CD14-positive monocyte (primary cell): ENCODE measurements at regions not wholly inside any gene's neighbourhood (a gene's known extent, or its start where the extent isn't known, plus 50 kb on each side); places are given as distances from the start of the nearest gene placed in this dataset.

Experiments
- DNase-seq, 3 donors: peaks; one replicate each; pipeline ENCODE4 v3.0.0-alpha.2; 2011 to 2022
- H2AFZ ChIP-seq: 2 replicates; pipeline ENCODE4 v1.6.0; 2012; ENCODE audit warnings: mild to moderate bottlenecking, low read depth, low read length, inconsistent platforms; ENCODE audit not compliant: insufficient read depth, poor library complexity, severe bottlenecking
- H3K27ac ChIP-seq, 2 donors: 1 replicate in 1 of 2; 2 replicates in 1 of 2; pipeline ENCODE4 v1.5.1; 2012 to 2013; ENCODE audit warnings: low read length in 2 of 2, control low read depth in 1 of 2, inconsistent platforms in 1 of 2, low read depth in 1 of 2, mild to moderate bottlenecking in 1 of 2
- H3K27me3 ChIP-seq, 2 donors: one replicate each; pipeline versions ENCODE4 v1.6.0 to v1.6.1; 2011 to 2013; ENCODE audit warnings: low read length in 2 of 2; ENCODE audit not compliant: control insufficient read depth in 2 of 2, insufficient read depth in 2 of 2
- H3K36me3 ChIP-seq, 2 donors: replicated peaks in 1 of 2; 1 replicate in 1 of 2; 2 replicates in 1 of 2; pipeline versions ENCODE4 v1.5.1 to v1.6.1; 2012 to 2013; ENCODE audit warnings: low read length in 2 of 2, control low read depth in 1 of 2, inconsistent platforms in 1 of 2, mild to moderate bottlenecking in 1 of 2; ENCODE audit not compliant: insufficient read depth in 2 of 2, control insufficient read depth in 1 of 2
- H3K4me1 ChIP-seq, 2 donors: 1 replicate in 1 of 2; 2 replicates in 1 of 2; pipeline versions ENCODE4 v1.5.1 to v1.6.1; 2012 to 2013; ENCODE audit warnings: low read length in 2 of 2, control low read depth in 1 of 2, inconsistent platforms in 1 of 2, mild to moderate bottlenecking in 1 of 2, moderate library complexity in 1 of 2; ENCODE audit not compliant: insufficient read depth in 2 of 2, control insufficient read depth in 1 of 2
- H3K4me2 ChIP-seq: replicated peaks from 2 replicates; pipeline ENCODE3; 2012; ENCODE audit warnings: low read length, moderate library complexity, mild to moderate bottlenecking; ENCODE audit not compliant: poor library complexity, severe bottlenecking; ENCODE audit errors: extremely low read depth
- H3K4me3 ChIP-seq, 3 experiments: fragments of 200-600 bp in 1 of 3; sonication (generic) in 1 of 3; replicated peaks in 1 of 3; 1 replicate in 2 of 3; 2 replicates in 1 of 3; pipeline ENCODE4 v1.5.1; 2011 to 2013; ENCODE audit warnings: low read length in 3 of 3, mild to moderate bottlenecking in 3 of 3, control low read depth in 2 of 3, low read depth in 2 of 3, inconsistent platforms in 1 of 3, moderate library complexity in 1 of 3
- H3K79me2 ChIP-seq: 2 replicates; pipeline ENCODE4 v1.6.0; 2012; ENCODE audit warnings: mild to moderate bottlenecking, control low read depth, inconsistent platforms, low read length, moderate library complexity; ENCODE audit not compliant: insufficient read depth
- H3K9ac ChIP-seq: 2 replicates; pipeline ENCODE4 v1.6.0; 2017; ENCODE audit warnings: low read length, mild to moderate bottlenecking; ENCODE audit not compliant: insufficient read depth, poor library complexity, severe bottlenecking
- H3K9me3 ChIP-seq, 2 donors: replicated peaks in 1 of 2; 1 replicate in 1 of 2; 2 replicates in 1 of 2; pipeline versions ENCODE4 v1.5.1 to v1.6.1; 2012 to 2013; ENCODE audit warnings: low read length in 2 of 2, control low read depth in 1 of 2; ENCODE audit not compliant: control insufficient read depth in 1 of 2, insufficient read depth in 1 of 2
- H4K20me1 ChIP-seq: 2 replicates; pipeline ENCODE4 v1.6.0; 2012; ENCODE audit warnings: mild to moderate bottlenecking, low read length, control low read depth, moderate library complexity; ENCODE audit not compliant: insufficient read depth
- H3K27ac Mint-ChIP-seq, 7 donors: one replicate each; pipeline ENCODE4 v1.8.0; 2020; ENCODE audit warnings: mild to moderate bottlenecking in 7 of 7, mixed read lengths in 7 of 7, moderate library complexity in 6 of 7, inconsistent platforms in 2 of 7
- H3K27me3 Mint-ChIP-seq, 3 donors: one replicate each; pipeline ENCODE4 v1.8.0; 2021 to 2022; ENCODE audit warnings: low read depth in 3 of 3, mild to moderate bottlenecking in 3 of 3, mixed read lengths in 3 of 3, moderate library complexity in 3 of 3, inconsistent platforms in 1 of 3
- H3K36me3 Mint-ChIP-seq, 2 donors: one replicate each; pipeline ENCODE4 v1.8.0; 2020; ENCODE audit warnings: mixed read lengths in 2 of 2, inconsistent platforms in 1 of 2, mild to moderate bottlenecking in 1 of 2
- H3K4me1 Mint-ChIP-seq: one replicate; pipeline ENCODE4 v1.8.0; 2020; ENCODE audit warnings: mild to moderate bottlenecking, mixed read lengths
- H3K4me3 Mint-ChIP-seq, 2 donors: one replicate each; pipeline ENCODE4 v1.8.0; 2020; ENCODE audit warnings: mild to moderate bottlenecking in 2 of 2, mixed read lengths in 2 of 2, moderate library complexity in 1 of 2
- H3K9me3 Mint-ChIP-seq, 7 donors: one replicate each; pipeline ENCODE4 v1.8.0; 2020 to 2022; ENCODE audit warnings: mixed read lengths in 7 of 7, mild to moderate bottlenecking in 6 of 7, moderate library complexity in 6 of 7, inconsistent platforms in 2 of 7
- WGBS: methylation state at CpG from one replicate; pipeline ENCODE4 v1.1.5; 2013; ENCODE audit warnings: missing lambda C conversion rate; ENCODE audit not compliant: insufficient coverage; 5-methylcytosine and 5-hydroxymethylcytosine counted together
- intact Hi-C, 2 donors: fragments of 100-400 bp; cut with micrococcal nuclease; formaldehyde crosslinking; loops; one replicate each; pipeline versions ENCODE4 v1.15.0 to v1.15.1; 2023
- TF ChIP-seq, protein P1 (sequence below): fragments of 200-600 bp; IDR thresholded peaks from one replicate; pipeline ENCODE4 v1.8.0; 2022; ENCODE audit warnings: antibody characterized with exemption, mild to moderate bottlenecking

DNA sequence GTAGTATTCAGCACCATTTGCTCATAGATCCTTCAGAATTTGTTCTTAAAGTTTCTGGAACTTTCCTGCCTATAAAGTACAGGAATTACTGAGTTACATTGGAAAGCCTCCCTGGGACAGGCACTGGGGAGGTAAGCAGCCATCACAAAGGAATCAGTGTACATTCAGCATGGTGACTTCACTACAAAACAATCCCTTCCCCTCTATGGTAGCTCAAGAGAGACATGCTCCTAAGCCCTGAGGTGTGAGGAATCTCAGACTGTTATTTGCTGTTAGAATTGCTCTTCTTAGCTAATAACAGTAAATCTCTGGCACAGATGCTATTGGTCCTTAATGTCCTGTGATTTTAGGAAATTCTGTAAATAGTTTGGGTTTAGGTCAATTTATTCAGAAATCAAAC, 1898.0 kb upstream of the PCDH7 start:
- no peaks in the 10 kb centered on the region for H3K27me3 Mint-ChIP-seq
- no peaks in the 10 kb centered on the region for H4K20me1 ChIP-seq
- H3K36me3 Mint-ChIP-seq, result no peaks in the 10 kb centered on the region
- H2AFZ ChIP-seq, result no peak overlapping the region
- no peak overlapping the region for H3K9ac ChIP-seq
- TF ChIP-seq, protein P1, sequence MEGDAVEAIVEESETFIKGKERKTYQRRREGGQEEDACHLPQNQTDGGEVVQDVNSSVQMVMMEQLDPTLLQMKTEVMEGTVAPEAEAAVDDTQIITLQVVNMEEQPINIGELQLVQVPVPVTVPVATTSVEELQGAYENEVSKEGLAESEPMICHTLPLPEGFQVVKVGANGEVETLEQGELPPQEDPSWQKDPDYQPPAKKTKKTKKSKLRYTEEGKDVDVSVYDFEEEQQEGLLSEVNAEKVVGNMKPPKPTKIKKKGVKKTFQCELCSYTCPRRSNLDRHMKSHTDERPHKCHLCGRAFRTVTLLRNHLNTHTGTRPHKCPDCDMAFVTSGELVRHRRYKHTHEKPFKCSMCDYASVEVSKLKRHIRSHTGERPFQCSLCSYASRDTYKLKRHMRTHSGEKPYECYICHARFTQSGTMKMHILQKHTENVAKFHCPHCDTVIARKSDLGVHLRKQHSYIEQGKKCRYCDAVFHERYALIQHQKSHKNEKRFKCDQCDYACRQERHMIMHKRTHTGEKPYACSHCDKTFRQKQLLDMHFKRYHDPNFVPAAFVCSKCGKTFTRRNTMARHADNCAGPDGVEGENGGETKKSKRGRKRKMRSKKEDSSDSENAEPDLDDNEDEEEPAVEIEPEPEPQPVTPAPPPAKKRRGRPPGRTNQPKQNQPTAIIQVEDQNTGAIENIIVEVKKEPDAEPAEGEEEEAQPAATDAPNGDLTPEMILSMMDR, result no peak
- H3K36me3 ChIP-seq, result no peaks in the 10 kb centered on the region
- peaks cover 0 to 4% of the 10 kb centered on the region in 2 donors for H3K9me3 ChIP-seq
- no peak overlapping the region for H3K4me2 ChIP-seq
- intact Hi-C loops, result no loop called here
- H3K27ac ChIP-seq, result no peak overlapping the region
- H3K4me1 ChIP-seq, result no peaks in the 10 kb centered on the region
- H3K4me3 Mint-ChIP-seq, result no peak overlapping the region
- H3K79me2 ChIP-seq, result no peaks in the 10 kb centered on the region
- no peaks in the 10 kb centered on the region for H3K27me3 ChIP-seq
- peaks cover 2 to 5% (median 3%) of the 10 kb centered on the region in 7 donors for H3K9me3 Mint-ChIP-seq
- no peaks in the 10 kb centered on the region for H3K4me1 Mint-ChIP-seq
- no peak for DNase-seq
- no peak overlapping the region for H3K4me3 ChIP-seq
- no peak overlapping the region for H3K27ac Mint-ChIP-seq

DNA sequence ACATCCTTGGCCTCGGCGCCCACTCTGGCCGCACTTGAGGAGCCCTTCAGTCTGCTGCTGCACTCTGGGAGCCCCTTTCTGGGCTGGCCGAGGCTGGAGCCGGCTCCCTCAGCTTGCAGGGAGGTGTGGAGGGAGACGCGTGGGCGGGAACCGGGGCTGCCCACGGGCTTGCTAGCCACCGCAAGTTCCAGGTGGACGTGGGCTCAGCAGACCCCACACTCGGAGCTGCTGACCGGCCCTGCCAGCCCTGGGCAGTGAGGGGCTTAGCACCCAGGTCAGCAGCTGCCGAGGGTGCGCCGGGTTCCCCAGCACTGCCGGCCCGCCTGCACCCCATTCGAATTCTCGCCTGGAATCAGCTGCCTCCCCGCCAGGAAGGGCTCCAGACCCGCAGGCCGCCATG, 1892.3 kb upstream of the PCDH7 start:
- Mint-ChIP-seq H3K27me3 (no peaks in the 10 kb centered on the region), H3K27ac (no peak overlapping the region), H3K9me3 (peaks cover 0 to 17% (median 5%) of the 10 kb centered on the region in 7 donors), H3K4me3 (no peak overlapping the region), H3K4me1 (no peaks in the 10 kb centered on the region), H3K36me3 (no peaks in the 10 kb centered on the region)
- H4K20me1 ChIP-seq, result no peaks in the 10 kb centered on the region
- no peak overlapping the region for H3K4me2 ChIP-seq
- no peak overlapping the region for H3K27ac ChIP-seq
- no peak overlapping the region for H3K4me3 ChIP-seq
- H3K79me2 ChIP-seq, result no peaks in the 10 kb centered on the region
- no peak for DNase-seq
- no peaks in the 10 kb centered on the region for H3K36me3 ChIP-seq
- peaks cover 10 to 24% of the 10 kb centered on the region in 2 donors for H3K9me3 ChIP-seq
- no peak overlapping the region for H3K9ac ChIP-seq
- intact Hi-C loops, result no loop called here
- no peaks in the 10 kb centered on the region for H3K27me3 ChIP-seq
- H3K4me1 ChIP-seq, result no peaks in the 10 kb centered on the region
- H2AFZ ChIP-seq, result no peak overlapping the region
- TF ChIP-seq, protein P1, result no peak
- WGBS, result 96% methylated on average over 16 of the region's 24 CpGs
